DND-41 (cell line): ENCODE measurements at regions not wholly inside any gene's neighbourhood (a gene's known extent, or its start where the extent isn't known, plus 50 kb on each side); places are given as distances from the start of the nearest gene placed in this dataset.

Source experiments
- ATAC-seq: fragments of 200-7000 bp; cut with Tn5 transposase; 3 replicates; pipeline ENCODE4 v1.9.1; 2021; ENCODE audit warnings: low read depth; ENCODE audit not compliant: insufficient read depth
- DNase-seq: peaks from one replicate; pipeline ENCODE4 v3.0.0-alpha.2; 2020
- H2AFZ ChIP-seq: 2 replicates; pipeline ENCODE4 v1.6.0; 2012; ENCODE audit warnings: low read depth, low read length
- H3K27ac ChIP-seq: 2 replicates; pipeline ENCODE4 v1.5.1; 2012; ENCODE audit warnings: low read length, inconsistent platforms
- H3K27me3 ChIP-seq: fragments of 200-600 bp; sonication (generic); 2 replicates; pipeline ENCODE4 v1.6.0; 2012; ENCODE audit warnings: low read length, mild to moderate bottlenecking, inconsistent platforms; ENCODE audit not compliant: insufficient read depth, poor library complexity
- H3K36me3 ChIP-seq: 2 replicates; pipeline ENCODE4 v1.5.1; 2012; ENCODE audit warnings: low read length, inconsistent platforms; ENCODE audit not compliant: insufficient read depth
- H3K4me1 ChIP-seq: 2 replicates; pipeline ENCODE4 v1.5.1; 2012; ENCODE audit warnings: mild to moderate bottlenecking, low read length; ENCODE audit not compliant: insufficient read depth
- H3K4me2 ChIP-seq: 2 replicates; pipeline ENCODE4 v1.6.0; 2012; ENCODE audit warnings: mild to moderate bottlenecking, moderate library complexity, low read length, inconsistent platforms; ENCODE audit not compliant: insufficient read depth
- H3K4me3 ChIP-seq, 2 experiments: fragments of 200-600 bp in 1 of 2; shearing (Covaris generic) in 1 of 2; 2 replicates each; pipeline ENCODE4 v1.5.1; 2012 to 2016; ENCODE audit warnings: inconsistent platforms in 2 of 2, low read length in 2 of 2, mild to moderate bottlenecking in 2 of 2, low read depth in 1 of 2, moderate library complexity in 1 of 2
- H3K79me2 ChIP-seq: 2 replicates; pipeline ENCODE4 v1.6.0; 2012; ENCODE audit warnings: low read length, inconsistent platforms; ENCODE audit not compliant: insufficient read depth
- H3K9ac ChIP-seq: 2 replicates; pipeline ENCODE4 v1.6.0; 2012; ENCODE audit warnings: low read depth, mild to moderate bottlenecking, inconsistent platforms, low read length, moderate library complexity
- H3K9me3 ChIP-seq: 2 replicates; pipeline ENCODE4 v1.5.1; 2012; ENCODE audit warnings: low read length, moderate library complexity, mild to moderate bottlenecking, inconsistent platforms; ENCODE audit not compliant: insufficient read depth, severe bottlenecking
- H4K20me1 ChIP-seq: 2 replicates; pipeline ENCODE4 v1.6.0; 2012; ENCODE audit warnings: low read length; ENCODE audit not compliant: insufficient read depth
- CTCF ChIP-seq: IDR thresholded peaks from 2 replicates; pipeline ENCODE4 v1.5.1; 2012; ENCODE audit warnings: borderline replicate concordance, low read length, moderate library complexity, mild to moderate bottlenecking; ENCODE audit not compliant: poor library complexity, severe bottlenecking; ENCODE audit errors: extremely low read depth
- EZH2 ChIP-seq: IDR thresholded peaks from 3 replicates; pipeline ENCODE4 v1.6.1; 2012; ENCODE audit warnings: borderline replicate concordance, low read depth, mild to moderate bottlenecking, moderate library complexity, low read length, inconsistent platforms; ENCODE audit not compliant: severe bottlenecking

GRCh38 chr5:53206562-53206961, 97.0 kb upstream of the MOCS2 start:
- Histone ChIP-seq H4K20me1 (no peaks in the 10 kb centered on the region), H3K4me1 (no peaks in the 10 kb centered on the region), H3K36me3 (no peaks in the 10 kb centered on the region), H3K27me3 (no peaks in the 10 kb centered on the region), H3K4me3 (no peak overlapping the region), H3K79me2 (no peaks in the 10 kb centered on the region), H3K9me3 (peaks cover 2% of the 10 kb centered on the region), H3K27ac (no peak overlapping the region), H3K4me2 (no peak overlapping the region), H3K9ac (no peak overlapping the region), H2AFZ (no peak overlapping the region)
- peak; percentile 73 for ATAC-seq
- DNase-seq: peak; percentile 50
- TF ChIP-seq CTCF: no peak
- no peak for TF ChIP-seq EZH2

- no peaks in the 10 kb centered on the region for H3K27me3 ChIP-seq
- H2AFZ ChIP-seq: no peak overlapping the region
- H3K9me3 ChIP-seq: peaks cover 2% of the 10 kb centered on the region
- no peaks in the 10 kb centered on the region for H4K20me1 ChIP-seq
- no peaks in the 10 kb centered on the region for H3K79me2 ChIP-seq
- H3K4me3 ChIP-seq: no peak overlapping the region
- H3K9ac ChIP-seq: no peak overlapping the region
- H3K4me2 ChIP-seq: no peak overlapping the region
- ATAC-seq (no peak), DNase-seq (no peak)
- no peak overlapping the region for H3K27ac ChIP-seq
- H3K36me3 ChIP-seq: no peaks in the 10 kb centered on the region
- H3K4me1 ChIP-seq: no peaks in the 10 kb centered on the region
- no peak for TF ChIP-seq EZH2
- TF ChIP-seq CTCF: no peak
Observed at GRCh38 chr5:53211799-53212198, 102.2 kb upstream of the MOCS2 start.

- H3K4me2 ChIP-seq: no peak overlapping the region
- H3K4me1 ChIP-seq: no peaks in the 10 kb centered on the region
- DNase-seq: no peak
- TF ChIP-seq EZH2 (no peak), CTCF (no peak)
- H3K9me3 ChIP-seq: peaks cover 3% of the 10 kb centered on the region
- H3K27ac ChIP-seq: no peak overlapping the region
- H3K36me3 ChIP-seq: no peaks in the 10 kb centered on the region
- no peak overlapping the region for H3K4me3 ChIP-seq
- no peak overlapping the region for H3K9ac ChIP-seq
- no peak for ATAC-seq
- H3K79me2 ChIP-seq: no peaks in the 10 kb centered on the region
- no peaks in the 10 kb centered on the region for H4K20me1 ChIP-seq
- H2AFZ ChIP-seq: no peak overlapping the region
- H3K27me3 ChIP-seq: no peaks in the 10 kb centered on the region
Observed at GRCh38 chr5:53219174-53219573, 109.6 kb upstream of the MOCS2 start.

GRCh38 chr5:53219610-53220009, 110.1 kb upstream of the MOCS2 start:
- Histone ChIP-seq H4K20me1 (no peaks in the 10 kb centered on the region), H3K27me3 (no peaks in the 10 kb centered on the region), H2AFZ (no peak overlapping the region), H3K9me3 (peaks cover 3% of the 10 kb centered on the region), H3K36me3 (no peaks in the 10 kb centered on the region), H3K4me2 (no peak overlapping the region), H3K4me3 (no peak overlapping the region), H3K9ac (no peak overlapping the region), H3K4me1 (no peaks in the 10 kb centered on the region), H3K27ac (no peak overlapping the region), H3K79me2 (no peaks in the 10 kb centered on the region)
- DNase-seq (no peak), ATAC-seq (no peak)
- no peak for TF ChIP-seq EZH2
- no peak for TF ChIP-seq CTCF
